ENCODE measurements at regions not wholly inside any gene's neighbourhood (a gene's known extent, or its start where the extent isn't known, plus 50 kb on each side); places are given as distances from the start of the nearest gene placed in this dataset.
"Not testable (repeated sequence)": the region's sequence is repeated elsewhere in the genome, so short reads cannot be mapped to it uniquely, and the experiment has no call there.

GRCh38 chr1:163633366-163633765, 311.6 kb downstream of the NUF2 start:
- no peaks in the 10 kb centered on the region for H3K36me3 ChIP-seq (ENCODE audit: insufficient read depth, low read length)
- no peak overlapping the region for H3K27ac Mint-ChIP-seq
- H3K4me1 ChIP-seq (ENCODE audit: insufficient read depth, low read length): no peaks in the 10 kb centered on the region
- H3K27ac ChIP-seq (ENCODE audit: low read depth in 1 of 2, low read length in 2 of 2): no peak overlapping the region
- ATAC-seq (ENCODE audit: poor library complexity): no peak
- no peak for DNase-seq
- H3K27me3 ChIP-seq (ENCODE audit: control insufficient read depth in 1 of 2, insufficient read depth in 2 of 2, low read length in 2 of 2): no peaks in the 10 kb centered on the region
- intact Hi-C loops (cut with DNase I, micrococcal nuclease): no loop called here
- no peak for TF ChIP-seq CTCF (IDR thresholded peaks at IDR 0.05)
- CTCF ChIA-PET: no interaction called here
- H3K9me3 Mint-ChIP-seq: peaks cover 14% of the 10 kb centered on the region
- peaks cover 12 to 14% of the 10 kb centered on the region in 2 experiments for H3K9me3 ChIP-seq (ENCODE audit: control insufficient read depth in 1 of 2, insufficient read depth in 1 of 2, low read length in 2 of 2)
- H3K4me1 Mint-ChIP-seq (ENCODE audit: low read depth): no peaks in the 10 kb centered on the region
- no peak overlapping the region for H3K4me3 ChIP-seq (ENCODE audit: low read length)
- H3K27me3 Mint-ChIP-seq: no peaks in the 10 kb centered on the region
- no peak overlapping the region for H3K4me3 Mint-ChIP-seq
- no peaks in the 10 kb centered on the region for H3K36me3 Mint-ChIP-seq (ENCODE audit: low read depth)
- POLR2A ChIA-PET: no interaction called here

GRCh38 chr1:163645676-163646075, 323.9 kb downstream of the NUF2 start:
- H3K9me3 Mint-ChIP-seq; ATAC-seq (ENCODE audit: poor library complexity); POLR2A ChIA-PET; H3K36me3 Mint-ChIP-seq (ENCODE audit: low read depth); H3K27ac ChIP-seq (ENCODE audit: low read depth in 1 of 2, low read length in 2 of 2); H3K27ac Mint-ChIP-seq; H3K27me3 Mint-ChIP-seq; H3K9me3 ChIP-seq (ENCODE audit: control insufficient read depth in 1 of 2, insufficient read depth in 1 of 2, low read length in 2 of 2); intact Hi-C loops (cut with DNase I, micrococcal nuclease); H3K4me3 ChIP-seq (ENCODE audit: low read length); H3K4me3 Mint-ChIP-seq; H3K27me3 ChIP-seq (ENCODE audit: control insufficient read depth in 1 of 2, insufficient read depth in 2 of 2, low read length in 2 of 2); H3K4me1 ChIP-seq (ENCODE audit: insufficient read depth, low read length); H3K36me3 ChIP-seq (ENCODE audit: insufficient read depth, low read length); DNase-seq; CTCF ChIA-PET; H3K4me1 Mint-ChIP-seq (ENCODE audit: low read depth): not testable (repeated sequence)

GRCh38 chr1:163650624-163651023, 328.9 kb downstream of the NUF2 start:
- ChIA-PET CTCF (no interaction called here), POLR2A (no interaction called here)
- Histone ChIP-seq H3K4me1 (ENCODE audit: insufficient read depth, low read length) (no peaks in the 10 kb centered on the region), H3K27me3 (ENCODE audit: control insufficient read depth in 1 of 2, insufficient read depth in 2 of 2, low read length in 2 of 2) (no peaks in the 10 kb centered on the region), H3K4me3 (ENCODE audit: low read length) (no peak overlapping the region), H3K36me3 (ENCODE audit: insufficient read depth, low read length) (no peaks in the 10 kb centered on the region), H3K27ac (ENCODE audit: low read depth in 1 of 2, low read length in 2 of 2) (no peak overlapping the region), H3K9me3 (ENCODE audit: control insufficient read depth in 1 of 2, insufficient read depth in 1 of 2, low read length in 2 of 2) (no peaks in the 10 kb centered on the region)
- intact Hi-C loops (cut with DNase I, micrococcal nuclease): no loop called here
- no peak overlapping the region for H3K27ac Mint-ChIP-seq
- ATAC-seq (ENCODE audit: poor library complexity): no peak
- H3K36me3 Mint-ChIP-seq (ENCODE audit: low read depth): no peaks in the 10 kb centered on the region
- H3K4me3 Mint-ChIP-seq: no peak overlapping the region
- peaks cover 2% of the 10 kb centered on the region for H3K9me3 Mint-ChIP-seq
- no peaks in the 10 kb centered on the region for H3K4me1 Mint-ChIP-seq (ENCODE audit: low read depth)
- no peaks in the 10 kb centered on the region for H3K27me3 Mint-ChIP-seq
- no peak for TF ChIP-seq CTCF (IDR thresholded peaks at IDR 0.05)
- DNase-seq: no peak

- POLR2A ChIA-PET: no interaction called here
- no peak for ATAC-seq (ENCODE audit: poor library complexity)
These were observed 330.7 kb downstream of the NUF2 start for GRCh38 chr1:163652441-163652840.

More at GRCh38 chr1:163652441-163652840, 330.7 kb downstream of the NUF2 start:
- Mint-ChIP-seq H3K4me1 (ENCODE audit: low read depth) (no peaks in the 10 kb centered on the region), H3K4me3 (no peak overlapping the region), H3K36me3 (ENCODE audit: low read depth) (no peaks in the 10 kb centered on the region), H3K27ac (no peak overlapping the region), H3K9me3 (no peaks in the 10 kb centered on the region), H3K27me3 (no peaks in the 10 kb centered on the region)
- CTCF ChIA-PET: no interaction called here
- intact Hi-C loops (cut with DNase I, micrococcal nuclease): no loop called here
- no peak for TF ChIP-seq CTCF (IDR thresholded peaks at IDR 0.05)
- no peak overlapping the region for H3K4me3 ChIP-seq (ENCODE audit: low read length)
- H3K9me3 ChIP-seq (ENCODE audit: control insufficient read depth in 1 of 2, insufficient read depth in 1 of 2, low read length in 2 of 2): no peaks in the 10 kb centered on the region
- no peak overlapping the region for H3K27ac ChIP-seq (ENCODE audit: low read depth in 1 of 2, low read length in 2 of 2)
- H3K4me1 ChIP-seq (ENCODE audit: insufficient read depth, low read length): no peaks in the 10 kb centered on the region
- no peak for DNase-seq
- no peaks in the 10 kb centered on the region for H3K36me3 ChIP-seq (ENCODE audit: insufficient read depth, low read length)
- no peaks in the 10 kb centered on the region for H3K27me3 ChIP-seq (ENCODE audit: control insufficient read depth in 1 of 2, insufficient read depth in 2 of 2, low read length in 2 of 2)
